ENCODE measurements at regions not wholly inside any gene's neighbourhood (a gene's known extent, or its start where the extent isn't known, plus 50 kb on each side); places are given as distances from the start of the nearest gene placed in this dataset.
"Not testable (repeated sequence)": the region's sequence is repeated elsewhere in the genome, so short reads cannot be mapped to it uniquely, and the experiment has no call there.

DNA sequence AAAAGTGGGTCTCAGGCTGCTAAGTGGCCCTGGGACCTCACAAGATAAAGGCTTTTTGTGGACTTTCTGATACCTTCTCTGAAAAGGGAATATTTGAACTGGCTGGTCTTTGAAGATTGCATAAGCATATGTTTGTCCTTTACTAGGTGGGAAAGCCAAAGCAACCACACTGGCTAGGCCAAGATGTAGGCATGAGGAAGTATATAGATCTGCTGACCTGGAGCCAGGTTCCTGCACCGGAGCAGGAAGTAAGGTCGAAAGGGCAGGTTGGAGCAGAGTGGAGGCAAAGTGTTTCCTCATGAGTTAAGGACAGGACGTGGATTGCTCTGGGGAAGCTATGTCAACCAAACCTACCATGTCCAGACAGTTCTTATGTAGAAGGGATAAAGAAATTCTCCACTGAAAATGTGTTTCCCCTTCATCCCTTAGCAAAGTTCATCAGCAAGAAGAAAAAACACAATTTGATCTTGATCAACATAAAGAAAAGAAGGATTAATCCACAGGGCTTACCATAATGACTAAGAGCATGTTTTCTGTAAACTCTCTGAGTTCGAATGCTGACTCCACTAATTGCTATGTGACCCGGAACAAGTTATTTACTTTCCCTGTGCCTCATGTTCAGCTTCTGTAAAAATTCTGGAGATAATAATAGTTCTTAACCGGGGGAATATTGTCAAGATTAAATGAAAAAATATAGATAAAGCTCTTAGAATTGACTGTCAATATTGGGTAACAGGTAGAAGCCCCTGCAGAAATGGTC is 156.1 kb upstream of the SRD5A2 start:
- DNase-seq = no peak

DNA sequence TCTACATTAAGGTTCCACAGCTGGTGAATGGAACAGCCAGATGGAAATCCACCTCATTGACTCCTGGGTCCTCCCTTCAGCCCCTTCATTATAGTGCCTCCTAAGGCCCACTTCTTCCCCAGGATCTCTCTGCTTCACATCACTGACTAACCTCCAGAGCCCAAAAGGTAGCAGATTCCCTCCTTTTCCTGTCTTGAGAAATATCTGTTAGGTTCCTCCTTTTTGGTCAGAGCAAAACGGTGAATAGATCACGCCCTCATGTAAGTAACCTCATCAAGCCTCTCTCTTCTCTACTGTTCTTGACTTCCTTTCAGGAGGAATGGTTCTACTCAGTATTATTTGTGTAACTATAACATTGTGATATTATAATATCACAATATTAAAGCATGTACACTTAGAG is 155.0 kb upstream of the SRD5A2 start:
- DNase-seq = no peak

DNA sequence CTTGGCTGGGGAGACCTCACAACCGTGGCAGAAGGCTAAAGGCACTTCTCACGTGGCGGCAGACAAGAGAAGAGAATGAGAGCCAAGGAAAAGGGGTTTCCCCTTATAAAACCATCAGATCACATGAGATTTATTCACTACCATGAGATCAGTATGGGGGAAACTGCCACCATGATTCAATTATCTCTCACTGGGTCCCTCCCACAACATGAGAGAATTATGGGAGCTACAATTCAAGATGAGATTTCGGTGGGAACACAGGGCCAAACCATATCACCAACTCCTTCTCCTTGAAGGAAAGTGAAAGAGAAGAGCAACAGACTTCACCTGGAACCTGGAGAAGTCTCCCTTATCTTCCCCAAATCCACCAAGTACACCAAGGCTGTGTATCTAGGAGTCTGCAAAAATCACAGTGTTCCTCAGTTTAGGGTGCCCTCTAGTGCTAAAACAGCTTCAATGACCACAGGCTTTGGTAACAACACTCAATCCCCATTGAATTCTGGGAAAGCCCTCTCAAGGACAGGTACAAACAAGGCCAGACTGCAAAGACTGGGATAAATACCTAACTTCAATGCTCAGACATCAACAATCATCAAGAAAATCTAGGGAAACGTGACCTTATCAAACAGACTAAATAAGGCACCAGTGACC is 148.8 kb upstream of the SRD5A2 start:
- no peak for DNase-seq

DNA sequence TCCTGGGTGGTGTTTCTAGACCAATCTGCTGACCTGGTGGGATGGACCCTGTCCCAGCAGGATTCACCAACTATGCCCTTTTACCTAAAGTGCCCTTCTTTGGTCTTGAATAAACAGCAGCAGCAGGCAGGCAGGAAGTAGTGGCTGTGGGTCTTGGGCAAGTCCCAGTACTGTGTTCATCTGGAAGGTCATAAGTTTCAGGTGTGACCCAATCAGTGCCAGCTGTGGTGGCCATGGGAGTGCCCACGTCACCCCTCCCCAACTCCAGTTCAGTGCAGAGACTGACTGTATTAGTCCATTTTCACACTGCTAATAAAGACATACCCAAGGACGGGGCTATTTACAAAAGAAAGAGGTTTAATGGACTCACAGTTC is 148.3 kb upstream of the SRD5A2 start:
- no peak for DNase-seq

DNA sequence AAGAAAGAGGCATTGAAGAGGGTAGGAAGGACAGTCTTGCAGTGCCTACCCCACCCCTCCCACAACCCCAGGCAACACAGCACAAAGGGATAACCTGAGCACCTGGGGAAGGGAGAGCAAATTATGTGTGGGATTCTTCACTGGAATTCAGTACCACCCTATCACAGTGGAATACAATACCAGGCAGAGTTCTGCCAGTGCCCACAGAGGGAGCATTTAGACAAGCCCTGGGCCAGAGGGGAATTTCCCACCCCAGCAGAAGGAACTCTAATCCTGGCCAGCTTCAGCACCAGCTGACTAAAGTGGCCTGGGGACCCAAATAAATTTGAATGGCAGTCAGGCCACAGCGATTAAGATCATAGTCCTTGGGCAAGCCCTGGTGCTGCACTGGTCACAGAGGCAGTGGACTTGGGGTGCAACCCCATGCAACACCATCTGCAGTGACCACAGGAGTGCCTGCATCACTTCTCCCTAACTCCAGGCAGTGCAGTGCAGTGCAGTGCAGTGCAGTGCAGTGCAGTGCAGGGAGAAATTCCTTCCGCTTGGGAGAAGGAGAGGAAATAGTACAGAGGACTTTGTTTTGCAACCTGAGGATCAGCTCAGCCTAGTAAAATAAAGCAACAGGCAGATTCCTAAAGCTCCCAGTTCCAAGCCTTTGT is 147.8 kb upstream of the SRD5A2 start:
- no peak for DNase-seq

DNA sequence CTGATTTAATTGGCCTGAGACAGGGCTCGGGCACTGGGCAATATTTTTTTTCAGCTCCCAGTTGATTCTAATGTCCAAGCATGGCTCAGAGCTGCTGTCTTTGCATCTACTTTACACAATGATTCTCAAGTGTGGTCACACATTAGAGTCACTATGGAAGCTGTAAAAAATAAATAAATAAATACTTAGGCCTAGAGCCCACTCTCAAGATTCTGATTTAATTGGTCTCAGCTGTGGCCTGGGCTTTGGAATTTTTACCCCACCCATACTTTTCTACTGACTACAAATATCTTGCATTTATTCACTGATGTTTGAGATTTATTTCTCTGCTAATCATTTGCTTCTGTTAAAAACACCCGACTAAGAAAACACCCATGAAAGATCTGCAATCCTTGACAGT is 145.7 kb upstream of the SRD5A2 start:
- DNase-seq = no peak

DNA sequence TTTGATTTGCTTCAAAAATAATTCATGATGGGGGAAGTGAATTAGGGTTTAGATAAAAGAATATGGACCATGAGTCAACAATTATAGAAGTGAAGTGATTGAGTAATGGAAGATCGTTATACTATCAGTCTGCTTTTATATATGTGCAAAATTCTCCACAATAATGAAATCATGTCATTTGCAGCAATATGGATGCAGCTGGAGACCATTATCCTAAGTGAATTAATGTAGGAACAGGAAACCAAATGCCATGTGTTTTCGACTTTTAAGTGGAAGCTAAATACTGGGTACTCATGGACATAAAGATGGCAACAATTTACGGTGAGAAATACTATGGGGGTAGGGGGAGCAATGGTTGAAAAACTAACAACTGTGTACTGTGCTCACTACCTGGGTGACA is 144.7 kb upstream of the SRD5A2 start:
- no peak for DNase-seq

DNA sequence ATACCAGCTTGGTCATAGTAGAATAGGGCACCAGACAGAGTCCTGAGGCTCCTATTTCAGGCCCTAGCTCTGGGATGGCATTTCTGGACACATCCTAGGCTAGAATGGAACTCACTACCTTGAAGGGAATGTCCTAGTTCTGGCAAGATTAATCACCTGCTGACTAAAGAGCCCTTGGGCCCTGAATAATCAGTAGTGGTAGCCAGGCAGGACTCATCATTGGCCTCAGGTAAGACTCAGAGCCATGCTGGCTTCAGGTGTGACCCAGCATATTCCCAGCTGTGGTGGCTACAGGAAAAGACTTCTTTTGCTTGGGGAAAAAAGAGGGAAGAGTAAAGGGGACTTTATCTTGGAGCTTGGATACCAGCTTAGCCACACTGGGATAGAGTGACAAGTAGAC is 131.0 kb upstream of the SRD5A2 start:
- DNase-seq = no peak

DNA sequence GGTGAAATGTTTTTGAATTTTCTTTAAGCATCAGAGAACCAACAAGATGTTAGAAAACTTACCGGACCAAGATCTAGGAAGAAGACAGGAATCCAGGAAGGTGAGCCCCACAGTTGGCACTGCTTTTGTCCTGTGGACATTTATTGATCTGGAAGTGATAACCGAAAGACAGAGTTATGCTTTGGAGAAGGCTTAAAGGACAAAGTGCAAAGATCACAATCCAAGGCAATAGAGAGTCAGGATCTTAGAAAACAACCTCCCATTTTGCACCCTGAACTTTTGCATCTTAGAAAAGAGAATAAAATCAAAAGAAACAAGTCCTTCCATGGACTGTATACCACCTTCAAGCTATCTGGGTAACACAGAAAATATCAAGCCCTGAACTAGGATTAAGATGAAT is 129.4 kb upstream of the SRD5A2 start:
- no peak for DNase-seq

DNA sequence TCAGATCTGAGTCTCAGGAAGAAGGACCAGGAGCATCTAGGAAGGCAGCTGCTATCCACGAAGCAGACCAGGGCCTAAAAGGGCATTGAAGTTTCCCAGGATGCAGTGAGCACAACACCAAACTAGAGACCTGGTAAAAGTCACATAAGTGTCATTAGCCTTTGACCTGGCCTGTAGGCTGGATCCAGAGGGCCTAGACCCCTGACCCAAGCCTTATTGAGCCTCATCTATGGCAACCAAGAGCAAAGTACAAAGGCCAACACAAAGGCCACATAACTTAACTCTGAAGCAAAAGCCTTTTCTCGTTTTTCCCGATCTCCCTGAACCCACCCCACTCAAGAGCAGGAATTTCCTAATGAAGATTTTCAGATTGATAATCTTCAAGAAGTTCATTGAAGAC is 127.3 kb upstream of the SRD5A2 start:
- DNase-seq = no peak

DNA sequence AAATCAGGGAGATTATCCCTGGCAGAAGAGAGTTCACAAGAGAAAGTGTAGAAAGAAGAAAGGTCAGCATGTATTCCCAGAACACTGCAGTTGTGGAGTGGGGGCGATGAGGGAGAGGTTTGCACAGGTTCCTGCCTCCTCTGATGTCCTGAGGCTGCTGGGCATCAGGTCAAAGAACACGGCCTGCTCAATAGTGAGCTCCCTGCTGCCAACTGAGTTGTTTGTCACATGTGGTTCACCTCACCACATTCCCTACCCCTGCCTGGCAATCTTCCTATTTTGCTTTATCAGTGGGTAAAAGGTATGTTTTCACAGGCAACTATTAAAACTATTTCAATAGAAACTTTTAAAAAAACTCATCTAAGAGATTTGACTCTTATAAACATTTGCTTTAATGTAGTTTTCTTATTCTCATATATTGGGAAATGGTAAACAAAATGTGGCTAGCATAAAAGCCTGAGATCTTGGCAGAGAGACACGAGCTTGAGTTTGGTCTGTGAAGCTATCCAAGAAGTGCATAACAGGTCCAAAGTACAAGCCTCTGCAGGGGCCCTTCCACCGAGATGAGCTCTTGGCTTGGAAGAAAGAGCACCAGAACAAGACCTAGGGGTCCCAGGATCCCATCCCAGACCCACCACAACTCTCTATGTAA is 123.9 kb upstream of the SRD5A2 start:
- DNase-seq = no peak

DNA sequence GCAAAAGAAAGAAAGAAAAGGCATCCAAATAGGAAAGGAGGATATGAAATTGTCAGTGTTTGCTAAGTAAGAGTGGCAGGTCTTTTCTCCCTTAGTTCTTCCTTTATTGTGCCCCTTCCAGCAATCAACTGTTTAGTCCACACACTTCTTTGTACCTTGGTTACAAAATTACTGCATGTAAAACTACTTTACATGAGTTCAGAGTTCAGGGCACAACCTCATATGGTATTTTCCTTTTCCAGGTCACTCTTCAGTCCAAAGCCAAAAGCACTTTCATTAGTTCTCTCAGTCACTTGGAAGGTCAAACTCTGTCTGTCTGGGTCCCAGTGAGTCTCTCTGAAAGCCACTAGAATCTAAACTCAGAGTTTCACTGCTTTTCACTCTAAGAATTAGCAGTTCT is 122.5 kb upstream of the SRD5A2 start:
- no peak for DNase-seq

DNA sequence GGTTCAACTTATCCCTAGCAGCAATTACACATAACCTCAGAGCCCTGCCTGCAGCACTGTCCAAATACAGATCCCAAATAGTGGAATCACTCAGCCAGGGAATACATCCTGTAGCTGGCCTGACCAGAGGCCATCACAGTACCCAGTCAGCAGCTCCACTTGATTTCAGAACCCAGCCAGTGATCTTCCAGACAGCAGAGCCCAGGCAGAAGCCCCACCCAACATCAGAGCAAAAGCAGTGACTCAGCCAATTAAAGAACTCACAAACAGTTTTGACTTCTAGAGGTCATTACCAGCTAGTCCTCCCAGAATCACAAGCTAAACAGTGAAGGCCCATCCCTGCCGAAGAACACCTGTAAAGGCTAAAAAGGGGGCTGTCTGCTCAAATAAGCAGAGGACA is 118.0 kb upstream of the SRD5A2 start:
- DNase-seq = no peak

DNA sequence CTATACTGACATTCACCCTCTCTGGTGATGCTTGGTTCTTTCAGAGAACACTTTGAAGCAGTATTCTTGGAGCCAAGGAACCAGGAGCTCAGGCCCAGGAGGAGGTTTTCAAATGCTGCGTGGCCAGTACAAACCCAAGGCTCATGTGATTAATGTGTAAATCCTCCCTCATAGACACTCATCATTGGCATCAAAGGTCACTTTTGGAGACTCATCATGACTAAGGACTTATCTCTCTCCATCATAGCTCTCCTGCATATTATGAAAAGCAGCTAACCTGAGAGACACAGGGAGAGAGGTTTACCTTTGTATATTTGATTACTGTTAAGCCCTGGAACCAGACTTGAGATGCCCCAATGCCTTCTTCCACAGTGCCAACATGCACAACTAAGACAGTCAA is 115.3 kb upstream of the SRD5A2 start:
- DNase-seq = no peak

DNA sequence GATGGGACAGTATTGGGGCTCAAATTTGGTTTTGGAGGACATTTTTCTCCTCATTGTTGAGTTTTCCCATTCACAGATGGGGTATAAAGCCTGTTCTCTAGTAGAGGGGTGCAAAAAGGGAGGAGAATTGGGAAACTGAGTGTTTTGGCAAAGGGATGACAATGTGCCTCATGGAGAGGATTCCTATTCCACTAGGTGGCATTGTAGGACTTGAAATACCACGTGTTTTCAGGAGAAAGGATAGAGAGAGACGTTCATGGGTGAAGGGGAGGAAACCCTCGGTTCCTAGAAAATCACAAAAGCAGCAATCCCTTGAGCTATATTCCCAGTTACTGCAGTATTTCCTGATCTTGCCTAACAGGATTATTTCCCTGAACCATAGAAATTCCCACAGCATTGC is 113.7 kb upstream of the SRD5A2 start:
- no peak for DNase-seq

DNA sequence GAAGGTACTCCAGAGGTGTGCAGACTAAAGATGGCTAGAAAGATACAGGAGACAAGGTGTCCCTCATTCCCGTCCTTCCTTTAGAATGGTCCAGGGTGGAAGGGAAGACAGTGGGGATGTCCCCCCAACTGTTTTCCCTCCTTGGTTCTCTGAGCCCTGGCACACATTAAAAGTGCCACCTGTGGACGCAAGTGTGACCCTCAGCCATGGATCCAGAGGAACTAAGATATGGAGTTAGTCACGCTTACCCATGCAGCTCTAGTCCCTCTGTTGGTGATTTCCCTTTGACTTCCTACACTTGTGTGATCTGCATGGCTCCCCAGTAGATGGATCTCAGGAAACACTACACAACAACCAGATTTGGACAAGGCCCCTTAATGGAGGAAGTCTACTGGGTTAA is 113.1 kb upstream of the SRD5A2 start:
- no peak for DNase-seq

DNA sequence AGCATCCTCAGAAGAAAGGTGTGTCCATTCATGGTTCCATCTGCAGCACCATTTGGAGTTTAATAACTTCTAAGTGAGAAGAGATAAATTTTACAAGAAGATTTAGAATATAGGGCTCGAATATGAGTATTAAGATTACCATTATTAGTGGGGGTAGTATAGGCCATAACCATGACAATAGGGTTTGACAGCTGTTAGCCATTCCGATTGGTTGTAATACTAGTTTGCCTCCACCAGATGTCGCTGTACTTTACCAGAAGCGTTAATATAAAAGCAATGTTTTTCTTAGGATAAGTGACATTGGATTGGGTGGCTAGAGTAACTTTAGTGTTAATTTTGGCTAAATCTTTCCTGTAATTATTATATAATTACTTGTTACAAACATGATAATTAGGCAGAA is 107.5 kb upstream of the SRD5A2 start:
- DNase-seq = no peak

DNA sequence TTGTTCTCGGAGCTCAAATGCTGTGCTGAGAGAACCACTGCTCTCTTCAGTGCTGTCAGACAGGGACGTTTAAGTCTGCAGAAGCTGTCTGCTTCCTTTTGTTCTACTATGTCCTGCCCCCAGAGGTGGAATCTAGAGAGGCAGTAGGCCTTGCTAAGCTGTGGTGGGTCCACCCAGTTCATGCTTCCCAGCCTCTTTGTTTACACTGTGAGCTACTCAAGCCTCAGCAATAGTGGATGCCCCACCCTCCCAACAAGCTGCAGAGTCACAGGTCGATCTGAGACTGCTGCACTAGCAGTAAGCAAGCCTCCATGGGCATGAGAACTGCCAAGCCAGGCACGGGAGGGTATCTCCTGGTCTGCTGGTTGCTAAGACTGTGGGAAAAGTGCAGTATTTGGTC is 102.8 kb upstream of the SRD5A2 start:
- DNase-seq = not testable (repeated sequence)

DNA sequence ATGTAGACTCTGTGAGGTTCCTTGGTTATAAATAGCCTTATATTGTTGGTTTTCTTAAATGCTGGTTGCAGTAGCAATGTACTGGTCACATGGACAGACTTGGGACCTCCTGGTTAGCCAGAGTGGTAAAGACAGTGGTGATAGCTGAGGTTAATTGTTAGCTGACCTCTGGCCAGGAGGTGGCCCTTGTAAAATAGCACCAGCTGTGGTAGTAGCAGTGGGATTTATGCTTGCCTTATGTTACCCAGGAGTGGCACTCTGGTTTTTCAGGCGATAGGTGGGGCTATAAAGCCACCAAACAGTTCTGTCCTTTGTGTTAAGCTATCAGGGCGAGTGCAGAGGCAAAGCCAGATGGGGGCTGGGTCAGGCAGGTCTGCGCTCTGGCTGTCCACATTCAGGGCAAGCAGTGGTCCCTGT is 94.8 kb upstream of the SRD5A2 start:
- DNase-seq = no peak

DNA sequence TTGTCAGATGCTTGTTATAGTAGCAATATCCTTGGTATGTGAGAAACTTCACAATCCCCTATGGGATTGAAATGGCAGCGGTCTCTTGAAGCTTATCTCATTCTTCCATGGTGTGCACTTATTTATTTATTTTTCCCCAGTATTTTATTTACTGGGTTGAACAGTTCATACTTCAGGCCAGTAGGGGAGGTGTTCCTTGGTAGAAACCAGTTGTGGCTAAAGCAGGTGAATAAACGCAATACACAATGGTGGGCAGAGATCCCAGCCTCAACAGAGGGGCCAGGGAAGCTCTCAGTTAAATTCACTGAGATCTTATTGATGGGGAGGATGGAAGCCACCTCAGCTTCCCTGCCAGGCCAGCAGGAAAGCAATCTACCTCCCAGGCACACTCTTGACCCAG is 93.7 kb upstream of the SRD5A2 start:
- DNase-seq = no peak

DNA sequence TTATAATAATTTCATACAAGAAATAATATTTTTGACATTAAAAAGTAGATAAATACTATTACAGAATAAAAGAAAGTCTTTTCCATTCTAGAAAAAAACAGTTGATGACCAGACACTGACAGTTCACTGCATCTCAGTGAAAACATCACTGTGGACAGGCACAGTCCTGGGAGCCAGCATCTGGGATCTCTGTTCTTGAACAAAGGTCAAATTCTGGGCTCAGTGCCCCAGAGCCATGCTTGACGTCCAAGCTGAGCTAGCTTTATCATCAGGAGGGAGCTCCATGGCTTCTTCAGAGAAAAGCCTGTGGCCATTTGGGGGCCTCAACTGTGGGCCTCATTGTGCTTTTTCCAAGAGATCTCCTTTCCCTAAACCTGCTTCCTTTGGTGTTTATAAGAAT is 86.1 kb upstream of the SRD5A2 start:
- DNase-seq = no peak

DNA sequence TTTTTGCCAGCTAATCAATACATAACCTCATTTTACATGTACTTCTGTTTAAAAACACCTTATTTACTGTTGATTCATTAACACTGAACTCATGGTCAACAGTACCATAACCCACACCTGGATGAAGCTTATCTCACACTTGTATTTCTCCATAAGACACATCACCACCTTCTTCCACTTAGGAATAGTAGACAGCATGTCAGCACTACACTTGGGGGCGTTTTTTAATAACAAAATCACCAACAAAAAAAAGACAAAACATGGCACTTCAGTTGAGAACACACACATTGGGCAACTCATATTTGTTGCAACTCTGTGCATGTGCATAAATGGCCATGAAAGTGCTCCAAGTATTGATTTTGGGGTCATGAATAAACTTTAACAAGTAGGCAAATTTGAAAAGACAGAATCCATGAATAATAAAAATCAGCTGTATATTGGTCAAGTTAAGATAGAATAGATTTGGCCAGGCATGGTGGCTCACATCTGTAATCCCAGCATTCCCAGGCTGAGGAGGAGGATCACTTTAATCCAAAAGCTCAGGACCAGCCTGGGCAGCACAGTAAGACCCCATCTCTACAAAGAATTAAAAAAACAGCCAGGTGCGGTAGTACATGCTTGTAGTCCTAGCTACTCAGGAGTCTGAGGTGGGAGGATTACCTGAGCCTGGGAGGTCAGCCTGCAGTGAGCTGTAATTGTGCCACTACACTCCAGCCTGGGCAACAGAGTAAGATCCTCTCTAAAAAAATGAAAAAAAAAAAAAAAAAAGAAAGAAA is 84.4 kb upstream of the SRD5A2 start:
- no peak for DNase-seq

DNA sequence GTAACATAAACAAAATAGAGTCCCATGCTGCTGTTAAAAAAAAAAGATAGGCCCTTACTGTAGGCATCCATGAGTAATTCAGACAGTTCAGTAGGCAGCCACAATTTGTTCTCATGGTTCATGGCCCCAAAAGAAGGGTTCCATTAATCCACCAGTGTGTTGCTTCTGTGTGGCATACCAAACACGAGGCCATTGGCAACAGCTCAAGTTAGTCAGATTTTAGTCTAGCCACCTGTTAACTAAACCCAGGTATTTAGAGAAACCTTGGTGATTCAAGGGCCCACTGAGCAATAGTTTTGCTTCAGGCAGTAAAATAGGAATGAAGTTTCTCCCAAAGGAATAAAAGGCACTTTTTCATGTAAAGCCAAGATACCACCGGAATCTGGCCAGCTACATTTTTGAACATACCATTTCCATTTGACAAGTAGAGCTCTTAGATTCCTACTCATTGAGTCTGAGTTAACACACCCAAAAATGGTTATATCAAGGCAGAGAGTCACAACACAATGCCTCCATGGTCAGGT is 80.1 kb upstream of the SRD5A2 start:
- no peak for DNase-seq
